GM18907 (cell line): ENCODE measurements at regions not wholly inside any gene's neighbourhood (a gene's known extent, or its start where the extent isn't known, plus 50 kb on each side); places are given as distances from the start of the nearest gene placed in this dataset.
A peak's percentile ranks its signal among the peaks of the same experiment; 100 is the strongest.
"Not testable (repeated sequence)": the region's sequence is repeated elsewhere in the genome, so short reads cannot be mapped to it uniquely, and the experiment has no call there.

Source experiments
- ATAC-seq: cut with Tn5 transposase; IDR thresholded peaks from one replicate; pipeline ENCODE4 v1.9.1; 2021; ENCODE audit warnings: mild to moderate bottlenecking, moderate library complexity; ENCODE audit not compliant: unreplicated experiment

- ATAC-seq: no peak
These were observed 258.4 kb upstream of the CACNA2D1 start for GRCh38 chr7:82701949-82702348.

GRCh38 chr7:82700741-82701140, 257.2 kb upstream of the CACNA2D1 start:
- no peak for ATAC-seq

- no peak for ATAC-seq
These were observed 256.2 kb upstream of the CACNA2D1 start for GRCh38 chr7:82699773-82700186.

GRCh38 chr7:82697897-82698296, 254.3 kb upstream of the CACNA2D1 start:
- no peak for ATAC-seq

- ATAC-seq: no peak
These were observed 253.1 kb upstream of the CACNA2D1 start for GRCh38 chr7:82696631-82697030.

- no peak for ATAC-seq
These were observed 250.4 kb upstream of the CACNA2D1 start for GRCh38 chr7:82694022-82694421.

- ATAC-seq: no peak
These were observed 247.4 kb upstream of the CACNA2D1 start for GRCh38 chr7:82690929-82691328.

GRCh38 chr7:82685214-82685613, 241.6 kb upstream of the CACNA2D1 start:
- ATAC-seq: no peak

- ATAC-seq: peak; percentile 61
These were observed 235.1 kb upstream of the CACNA2D1 start for GRCh38 chr7:82678716-82679115.

- no peak for ATAC-seq
These were observed 234.7 kb upstream of the CACNA2D1 start for GRCh38 chr7:82678259-82678658.

GRCh38 chr7:82677493-82677892, 233.9 kb upstream of the CACNA2D1 start:
- ATAC-seq: peak; percentile 94

- ATAC-seq: no peak
These were observed 233.3 kb upstream of the CACNA2D1 start for GRCh38 chr7:82676777-82677463.

- ATAC-seq: no peak
These were observed 231.8 kb upstream of the CACNA2D1 start for GRCh38 chr7:82675396-82675795.

- no peak for ATAC-seq
These were observed 230.7 kb upstream of the CACNA2D1 start for GRCh38 chr7:82674268-82674667.

- ATAC-seq: no peak
These were observed 228.5 kb upstream of the CACNA2D1 start for GRCh38 chr7:82672078-82672477.

- ATAC-seq: no peak
These were observed 225.6 kb upstream of the CACNA2D1 start for GRCh38 chr7:82669141-82669540.

GRCh38 chr7:82668676-82669075, 225.1 kb upstream of the CACNA2D1 start:
- ATAC-seq: no peak

- ATAC-seq: no peak
These were observed 222.5 kb upstream of the CACNA2D1 start for GRCh38 chr7:82665966-82666507.

GRCh38 chr7:82655965-82656364, 212.4 kb upstream of the CACNA2D1 start:
- no peak for ATAC-seq

GRCh38 chr7:82650095-82650494, 206.5 kb upstream of the CACNA2D1 start:
- not testable (repeated sequence) for ATAC-seq

GRCh38 chr7:82633592-82633991, 190.0 kb upstream of the CACNA2D1 start:
- no peak for ATAC-seq

- ATAC-seq: no peak
These were observed 188.4 kb upstream of the CACNA2D1 start for GRCh38 chr7:82631998-82632397.

GRCh38 chr7:82629583-82629982, 186.0 kb upstream of the CACNA2D1 start:
- ATAC-seq: no peak
